GM12878 (cell line): ENCODE measurements at regions not wholly inside any gene's neighbourhood (a gene's known extent, or its start where the extent isn't known, plus 50 kb on each side); places are given as distances from the start of the nearest gene placed in this dataset.

Experiments used
- ATAC-seq: fragments of 200-7000 bp; cut with Tn5 transposase; 3 replicates; pipeline ENCODE4 v1.9.1; 2020; ENCODE audit warnings: mild to moderate bottlenecking, moderate library complexity
- BruUV-seq: library from RNA; stranded (reverse); fragments of 400-500 nt; replicated peaks from 2 replicates; lab custom pipeline; 2021; lab: Mats Ljungman, UMichigan
- CTCF ChIA-PET: fragments of 300-600 bp; sonication (Branson Sonifier 250); formaldehyde crosslinking; extraction: SDS; loops from one replicate; lab custom pipeline; 2021; ENCODE audit warnings: inconsistent platforms; lab: Yijun Ruan, JAX
- POLR2A ChIA-PET: fragments of 350-600 bp; formaldehyde crosslinking; extraction: SDS; loops from one replicate; lab custom pipeline; 2021; ENCODE audit warnings: inconsistent platforms; lab: Charles Lee
- RAD21 ChIA-PET: fragments of 300-600 bp; sonication (Branson Sonifier 250); formaldehyde crosslinking; loops from one replicate; lab custom pipeline; 2023; ENCODE audit warnings: antibody characterized with exemption; ENCODE audit not compliant: unreplicated experiment; lab: Charles Lee
- SMC1A ChIA-PET: fragments of 300-600 bp; sonication (Branson Sonifier 250); formaldehyde crosslinking; loops from one replicate; lab custom pipeline; 2023; ENCODE audit not compliant: unreplicated experiment, uncharacterized antibody; lab: Charles Lee
- DNase-seq: peaks from one replicate; pipeline ENCODE4 v3.0.0-alpha.2; 2011; ENCODE audit warnings: low read depth, low spot score
- FAIRE-seq: peaks from 3 replicates; lab custom pipeline; 2011; peaks lifted over from hg19 to GRCh38; lab: Jason Lieb, UNC
- H2AFZ ChIP-seq: 2 replicates; pipeline ENCODE4 v1.6.0; 2011; ENCODE audit warnings: low read depth, low read length, control low read depth; ENCODE audit not compliant: control insufficient read depth
- H3K27ac ChIP-seq: 2 replicates; pipeline ENCODE4 v1.5.1; 2011; ENCODE audit warnings: control low read depth; ENCODE audit not compliant: control insufficient read depth, insufficient read depth
- H3K27me3 ChIP-seq, 2 experiments: replicated peaks in 1 of 2; 2 replicates each; pipeline versions ENCODE4 v1.6.0 to v1.6.1; 2011; ENCODE audit warnings: low read length in 1 of 2; ENCODE audit not compliant: control insufficient read depth in 2 of 2, insufficient read depth in 2 of 2
- H3K36me3 ChIP-seq, 2 experiments: 2 replicates each; pipeline ENCODE4 v1.5.1; 2011; ENCODE audit warnings: low read length in 1 of 2; ENCODE audit not compliant: control insufficient read depth in 2 of 2, insufficient read depth in 2 of 2
- H3K4me1 ChIP-seq: 2 replicates; pipeline ENCODE4 v1.6.1; 2011; ENCODE audit warnings: mild to moderate bottlenecking, low read length, moderate library complexity, mixed read lengths; ENCODE audit not compliant: control insufficient read depth, insufficient read depth
- H3K4me2 ChIP-seq: 2 replicates; pipeline ENCODE4 v1.6.0; 2011; ENCODE audit warnings: control low read depth; ENCODE audit not compliant: control insufficient read depth, insufficient read depth
- H3K4me3 ChIP-seq: fragments of 200-600 bp; sonication (generic); 2 replicates; pipeline ENCODE4 v1.5.1; 2016
- H3K79me2 ChIP-seq: 2 replicates; pipeline ENCODE4 v1.6.0; 2011; ENCODE audit warnings: low read length; ENCODE audit not compliant: control insufficient read depth, insufficient read depth
- H3K9ac ChIP-seq: 2 replicates; pipeline ENCODE4 v1.8.0; 2011; ENCODE audit warnings: low read length, control low read depth, mixed read lengths; ENCODE audit not compliant: control insufficient read depth, insufficient read depth
- H3K9me3 ChIP-seq: replicated peaks from 3 replicates; pipeline ENCODE4 v1.5.1; 2011; ENCODE audit warnings: mild to moderate bottlenecking, low read length; ENCODE audit not compliant: control insufficient read depth, insufficient read depth
- H4K20me1 ChIP-seq: 2 replicates; pipeline ENCODE4 v1.6.0; 2011; ENCODE audit not compliant: control insufficient read depth, insufficient read depth
- BCL11A ChIP-seq: IDR thresholded peaks from 2 replicates; pipeline ENCODE4 v1.6.1; 2011; ENCODE audit warnings: low read depth, low read length
- CEBPB ChIP-seq, 2 experiments: fragments of 150-350 bp in 1 of 2; IDR thresholded peaks; 2 replicates each; pipeline ENCODE4 v1.6.1; 2012 to 2014; ENCODE audit warnings: low read depth in 2 of 2, low read length in 2 of 2, borderline replicate concordance in 1 of 2, inconsistent platforms in 1 of 2
- CHD4 ChIP-seq: fragments of 200-600 bp; sonication (generic); IDR thresholded peaks from 2 replicates; pipeline ENCODE4 v1.6.1; 2016; ENCODE audit warnings: mild to moderate bottlenecking
- KAT2A ChIP-seq: conservative IDR thresholded peaks from 2 replicates; pipeline ENCODE4 v1.6.1; 2011; ENCODE audit warnings: low read depth, low read length; ENCODE audit not compliant: control insufficient read depth
- MYC ChIP-seq: IDR thresholded peaks from 2 replicates; pipeline ENCODE4 v1.6.1; 2011; ENCODE audit warnings: mild to moderate bottlenecking, low read length, moderate library complexity, inconsistent platforms; ENCODE audit not compliant: insufficient read depth, insufficient replicate concordance, insufficient read length, severe bottlenecking
- NR2C2 ChIP-seq: IDR thresholded peaks from 2 replicates; pipeline ENCODE4 v1.6.1; 2011; ENCODE audit warnings: borderline replicate concordance, low read depth; ENCODE audit not compliant: control insufficient read depth, insufficient read length
- NR2F1 ChIP-seq: fragments of 450-650 bp; conservative IDR thresholded peaks from 2 replicates; pipeline ENCODE4 v1.6.1; 2017; ENCODE audit warnings: mild to moderate bottlenecking
- NRF1 ChIP-seq: conservative IDR thresholded peaks from 2 replicates; pipeline ENCODE4 v1.6.1; 2011; ENCODE audit warnings: mild to moderate bottlenecking, low read depth, low read length, improper control_type of control experiment
- PML ChIP-seq: IDR thresholded peaks from 2 replicates; pipeline ENCODE4 v1.6.1; 2012; ENCODE audit warnings: low read length, inconsistent platforms
- WGBS: methylation state at CpG from one replicate; pipeline ENCODE4 v1.1.6; 2016; ENCODE audit warnings: low lambda C conversion rate; ENCODE audit not compliant: insufficient replicate concordance, insufficient coverage; ENCODE audit errors: missing lambda C conversion rate; 5-methylcytosine and 5-hydroxymethylcytosine counted together
- in situ Hi-C: fragments of 300-500 bp; cut with MboI; formaldehyde crosslinking; loops from 9 replicates; pipeline ENCODE4 v1.14.3; 2018; ENCODE audit warnings: mixed read lengths
- intact Hi-C: fragments of 100-400 bp; cut with micrococcal nuclease; formaldehyde crosslinking; loops from one replicate; pipeline ENCODE4 v1.14.2; 2022; ENCODE audit not compliant: unreplicated experiment
- TF ChIP-seq, protein P1 (sequence below): IDR thresholded peaks from 2 replicates; pipeline ENCODE4 v1.6.1; 2011; ENCODE audit warnings: borderline replicate concordance, low read depth, mild to moderate bottlenecking, moderate library complexity, mixed read lengths, low read length; ENCODE audit not compliant: insufficient read depth; ENCODE audit errors: extremely low read length
- TF ChIP-seq, protein P2 (sequence below): IDR thresholded peaks from 2 replicates; pipeline ENCODE4 v1.6.1; 2012; ENCODE audit warnings: improper control_type of control experiment, low read depth, low read length; ENCODE audit not compliant: insufficient replicate concordance

DNA sequence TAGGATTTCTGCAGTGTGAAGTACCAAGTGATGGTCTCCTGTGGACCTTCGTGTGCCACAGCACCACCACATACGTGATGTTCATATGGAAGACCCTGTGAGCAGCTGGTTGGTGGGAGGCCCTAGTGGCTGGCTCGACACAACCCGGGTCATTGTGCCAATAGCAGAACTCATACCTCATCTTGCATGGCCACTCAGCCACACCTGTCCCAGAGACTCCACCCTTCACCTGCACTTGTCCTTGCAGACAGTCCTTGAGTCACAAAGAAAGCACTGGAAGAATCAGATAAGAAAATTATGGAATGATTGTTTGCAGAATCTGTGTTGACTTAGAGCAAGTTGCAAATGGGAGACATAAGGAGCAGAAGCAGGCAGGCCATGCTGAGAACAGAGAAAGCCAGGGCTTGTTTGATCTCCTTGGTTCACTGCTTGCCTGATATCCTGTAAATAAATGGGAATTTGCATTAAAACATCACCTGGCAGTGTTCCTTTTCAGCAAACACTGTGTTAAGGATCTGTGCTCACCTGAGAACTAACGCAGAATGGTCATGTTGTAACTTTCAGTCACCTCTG, 307.7 kb downstream of the SIPA1L2 start:
- no peak overlapping the region for H3K9ac ChIP-seq
- no peak overlapping the region for H3K4me3 ChIP-seq
- no peaks in the 10 kb centered on the region for H3K27me3 ChIP-seq
- CTCF ChIA-PET: no interaction called here
- FAIRE-seq (no peak), ATAC-seq (no peak), DNase-seq (no peak)
- TF ChIP-seq, protein P1, sequence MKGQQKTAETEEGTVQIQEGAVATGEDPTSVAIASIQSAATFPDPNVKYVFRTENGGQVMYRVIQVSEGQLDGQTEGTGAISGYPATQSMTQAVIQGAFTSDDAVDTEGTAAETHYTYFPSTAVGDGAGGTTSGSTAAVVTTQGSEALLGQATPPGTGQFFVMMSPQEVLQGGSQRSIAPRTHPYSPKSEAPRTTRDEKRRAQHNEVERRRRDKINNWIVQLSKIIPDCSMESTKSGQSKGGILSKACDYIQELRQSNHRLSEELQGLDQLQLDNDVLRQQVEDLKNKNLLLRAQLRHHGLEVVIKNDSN: no peak
- TF ChIP-seq KAT2A (no peak), NR2C2 (no peak), PML (no peak), CEBPB (IDR thresholded peaks at IDR 0.05; ENCODE audit: borderline replicate concordance in 1 of 2, low read depth in 2 of 2, low read length in 2 of 2) (no peak), BCL11A (no peak), NR2F1 (no peak), NRF1 (no peak), CHD4 (no peak), MYC (no peak)
- TF ChIP-seq, protein P2, sequence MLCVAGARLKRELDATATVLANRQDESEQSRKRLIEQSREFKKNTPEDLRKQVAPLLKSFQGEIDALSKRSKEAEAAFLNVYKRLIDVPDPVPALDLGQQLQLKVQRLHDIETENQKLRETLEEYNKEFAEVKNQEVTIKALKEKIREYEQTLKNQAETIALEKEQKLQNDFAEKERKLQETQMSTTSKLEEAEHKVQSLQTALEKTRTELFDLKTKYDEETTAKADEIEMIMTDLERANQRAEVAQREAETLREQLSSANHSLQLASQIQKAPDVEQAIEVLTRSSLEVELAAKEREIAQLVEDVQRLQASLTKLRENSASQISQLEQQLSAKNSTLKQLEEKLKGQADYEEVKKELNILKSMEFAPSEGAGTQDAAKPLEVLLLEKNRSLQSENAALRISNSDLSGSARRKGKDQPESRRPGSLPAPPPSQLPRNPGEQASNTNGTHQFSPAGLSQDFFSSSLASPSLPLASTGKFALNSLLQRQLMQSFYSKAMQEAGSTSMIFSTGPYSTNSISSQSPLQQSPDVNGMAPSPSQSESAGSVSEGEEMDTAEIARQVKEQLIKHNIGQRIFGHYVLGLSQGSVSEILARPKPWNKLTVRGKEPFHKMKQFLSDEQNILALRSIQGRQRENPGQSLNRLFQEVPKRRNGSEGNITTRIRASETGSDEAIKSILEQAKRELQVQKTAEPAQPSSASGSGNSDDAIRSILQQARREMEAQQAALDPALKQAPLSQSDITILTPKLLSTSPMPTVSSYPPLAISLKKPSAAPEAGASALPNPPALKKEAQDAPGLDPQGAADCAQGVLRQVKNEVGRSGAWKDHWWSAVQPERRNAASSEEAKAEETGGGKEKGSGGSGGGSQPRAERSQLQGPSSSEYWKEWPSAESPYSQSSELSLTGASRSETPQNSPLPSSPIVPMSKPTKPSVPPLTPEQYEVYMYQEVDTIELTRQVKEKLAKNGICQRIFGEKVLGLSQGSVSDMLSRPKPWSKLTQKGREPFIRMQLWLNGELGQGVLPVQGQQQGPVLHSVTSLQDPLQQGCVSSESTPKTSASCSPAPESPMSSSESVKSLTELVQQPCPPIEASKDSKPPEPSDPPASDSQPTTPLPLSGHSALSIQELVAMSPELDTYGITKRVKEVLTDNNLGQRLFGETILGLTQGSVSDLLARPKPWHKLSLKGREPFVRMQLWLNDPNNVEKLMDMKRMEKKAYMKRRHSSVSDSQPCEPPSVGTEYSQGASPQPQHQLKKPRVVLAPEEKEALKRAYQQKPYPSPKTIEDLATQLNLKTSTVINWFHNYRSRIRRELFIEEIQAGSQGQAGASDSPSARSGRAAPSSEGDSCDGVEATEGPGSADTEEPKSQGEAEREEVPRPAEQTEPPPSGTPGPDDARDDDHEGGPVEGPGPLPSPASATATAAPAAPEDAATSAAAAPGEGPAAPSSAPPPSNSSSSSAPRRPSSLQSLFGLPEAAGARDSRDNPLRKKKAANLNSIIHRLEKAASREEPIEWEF: no peak
- H3K4me2 ChIP-seq: no peak overlapping the region
- no TSS peak for BruUV-seq
- POLR2A ChIA-PET: no interaction called here
- H3K79me2 ChIP-seq: no peaks in the 10 kb centered on the region
- H3K36me3 ChIP-seq: no peaks in the 10 kb centered on the region
- H3K4me1 ChIP-seq: no peaks in the 10 kb centered on the region
- SMC1A ChIA-PET: no interaction called here
- no peak overlapping the region for H3K27ac ChIP-seq
- RAD21 ChIA-PET: no interaction called here
- intact Hi-C loops (no loop called here), in situ Hi-C loops (no loop called here)
- H3K9me3 ChIP-seq: no peaks in the 10 kb centered on the region
- H4K20me1 ChIP-seq: no peaks in the 10 kb centered on the region
- H2AFZ ChIP-seq: no peak overlapping the region
- WGBS: 25% methylated on average over 5 of the region's 5 CpGs
